HEK293T (cell line): ENCODE measurements at regions not wholly inside any gene's neighbourhood (a gene's known extent, or its start where the extent isn't known, plus 50 kb on each side); places are given as distances from the start of the nearest gene placed in this dataset.

Experiments used
- ARNT ChIP-seq: fragments of 450-650 bp; IDR thresholded peaks from 2 replicates; pipeline ENCODE4 v1.6.1; 2017; ENCODE audit warnings: mild to moderate bottlenecking
- BHLHE40 ChIP-seq: fragments of 450-650 bp; IDR thresholded peaks from 2 replicates; pipeline ENCODE4 v1.6.1; 2016; ENCODE audit warnings: mild to moderate bottlenecking, moderate library complexity, borderline replicate concordance
- ELF4 ChIP-seq: fragments of 450-650 bp; IDR thresholded peaks from 2 replicates; pipeline ENCODE4 v1.6.1; 2017; ENCODE audit warnings: antibody characterized with exemption
- FOXA1 ChIP-seq: fragments of 450-650 bp; IDR thresholded peaks from 2 replicates; pipeline ENCODE4 v1.6.1; 2016; ENCODE audit warnings: mild to moderate bottlenecking
- FOXK2 ChIP-seq: fragments of 450-650 bp; IDR thresholded peaks from 2 replicates; pipeline ENCODE4 v1.6.1; 2016; ENCODE audit warnings: mild to moderate bottlenecking
- FOXM1 ChIP-seq: fragments of 450-650 bp; IDR thresholded peaks from 2 replicates; pipeline ENCODE4 v1.6.1; 2017; ENCODE audit warnings: mild to moderate bottlenecking, borderline replicate concordance
- LEF1 ChIP-seq: fragments of 450-650 bp; IDR thresholded peaks from 2 replicates; pipeline ENCODE4 v1.6.1; 2017; ENCODE audit warnings: mild to moderate bottlenecking, borderline replicate concordance
- SUZ12 ChIP-seq: fragments of 450-650 bp; IDR thresholded peaks from 2 replicates; pipeline ENCODE4 v1.6.1; 2016; ENCODE audit warnings: mild to moderate bottlenecking
- TARDBP ChIP-seq: fragments of 450-650 bp; IDR thresholded peaks from 2 replicates; pipeline ENCODE4 v1.6.1; 2016

DNA sequence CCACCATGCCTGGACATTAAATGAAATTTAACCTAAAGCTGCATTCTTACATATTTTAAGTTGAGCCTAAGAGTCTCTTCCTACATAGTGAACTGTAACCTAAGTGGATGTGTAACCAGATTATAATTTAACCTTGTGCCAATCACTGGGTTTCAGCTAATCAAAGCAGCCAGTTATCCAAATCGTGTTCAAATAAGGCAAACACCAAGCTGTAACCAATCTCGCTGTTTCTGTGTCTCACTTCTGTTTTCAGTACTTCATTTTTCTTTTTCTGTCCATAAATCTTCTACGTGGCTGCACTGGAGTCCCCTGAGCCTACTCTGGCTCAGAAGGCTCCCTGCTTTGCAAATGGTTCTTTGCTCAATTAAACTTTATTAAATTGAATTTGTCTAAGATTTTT, 186.1 kb upstream of the CNTN6 start:
- TF ChIP-seq ELF4 (no peak), ARNT (no peak), TARDBP (no peak), LEF1 (no peak), FOXA1 (no peak), BHLHE40 (no peak), SUZ12 (no peak), FOXM1 (no peak), FOXK2 (no peak)
